DMS153 treated with DMSO at 0.1 percent for 48 hours (cell line): ENCODE measurements at regions not wholly inside any gene's neighbourhood (a gene's known extent, or its start where the extent isn't known, plus 50 kb on each side); places are given as distances from the start of the nearest gene placed in this dataset.

Experiments used
- DNase-seq: peaks from one replicate; lab custom pipeline; 2025; ENCODE audit not compliant: unreplicated experiment; lab: John Stamatoyannopoulos, UW

DNA sequence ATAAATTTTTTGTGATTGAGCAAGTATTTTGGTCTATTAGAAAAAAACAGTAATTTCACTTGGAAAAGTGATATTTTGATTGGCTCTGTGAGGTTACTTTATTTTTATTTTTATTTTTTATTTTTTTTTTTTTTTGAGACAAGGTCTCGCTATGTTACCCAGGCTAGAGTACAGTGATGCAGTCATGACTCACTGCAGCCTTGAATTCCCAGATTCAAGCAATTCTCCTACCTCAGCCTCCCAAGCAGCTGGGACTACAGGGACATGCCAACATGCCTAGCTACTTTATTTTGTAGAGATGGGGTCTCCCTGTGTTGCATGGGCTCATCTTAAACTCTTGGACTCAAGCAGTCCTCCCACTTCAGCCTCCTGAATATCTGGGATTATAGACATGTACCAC lies 60.9 kb upstream of the MGAT5 start:
- DNase-seq, result no peak

- DNase-seq, result no peak
These were observed 59.4 kb upstream of the MGAT5 start for GRCh38 chr2:134194519-134194918.

DNA sequence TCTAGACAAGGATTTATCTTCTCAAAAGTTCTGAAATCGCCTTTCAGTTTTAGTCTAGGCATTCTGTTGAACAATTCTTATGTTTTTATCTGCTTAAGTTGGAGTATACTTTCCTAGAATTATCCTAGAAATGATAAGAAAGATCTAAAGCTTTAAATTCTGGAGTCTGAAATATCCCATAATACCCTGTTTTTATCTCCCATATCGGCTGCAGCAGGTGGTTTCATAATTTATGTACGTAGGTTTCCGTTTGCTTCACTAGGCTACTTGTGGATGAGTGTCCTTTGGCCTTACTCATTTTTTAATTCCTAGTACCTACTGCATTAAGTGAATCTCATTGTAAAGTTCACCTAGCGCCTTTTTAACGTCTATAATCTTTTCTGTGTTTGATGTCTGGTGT lies 58.5 kb upstream of the MGAT5 start:
- no peak for DNase-seq

- no peak for DNase-seq
These were observed 56.4 kb upstream of the MGAT5 start for GRCh38 chr2:134197445-134197844.

GRCh38 chr2:134198006-134198634 lies 55.8 kb upstream of the MGAT5 start:
- no peak for DNase-seq

DNA sequence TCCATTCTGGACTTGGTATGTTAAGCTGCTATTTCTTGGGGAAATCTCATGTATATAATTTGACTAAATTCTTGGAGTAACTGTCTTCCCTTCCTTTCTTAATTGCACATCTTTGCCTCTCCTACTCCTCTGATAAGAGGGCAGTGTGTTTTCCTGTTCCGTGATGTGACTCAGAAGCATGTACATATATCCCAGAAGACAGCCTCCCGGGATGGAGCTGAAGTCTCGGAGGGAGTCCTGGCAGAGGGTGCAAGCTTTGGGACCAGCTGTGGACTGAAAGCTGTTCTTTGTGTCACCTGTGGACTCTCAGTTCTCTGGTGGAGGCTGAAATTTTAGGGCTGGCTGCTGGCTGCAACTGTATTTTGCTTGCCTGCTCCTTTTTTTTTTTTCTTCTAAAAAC lies 54.7 kb upstream of the MGAT5 start:
- no peak for DNase-seq

- DNase-seq, result no peak
These were observed 53.7 kb upstream of the MGAT5 start for GRCh38 chr2:134200036-134200618.

DNA sequence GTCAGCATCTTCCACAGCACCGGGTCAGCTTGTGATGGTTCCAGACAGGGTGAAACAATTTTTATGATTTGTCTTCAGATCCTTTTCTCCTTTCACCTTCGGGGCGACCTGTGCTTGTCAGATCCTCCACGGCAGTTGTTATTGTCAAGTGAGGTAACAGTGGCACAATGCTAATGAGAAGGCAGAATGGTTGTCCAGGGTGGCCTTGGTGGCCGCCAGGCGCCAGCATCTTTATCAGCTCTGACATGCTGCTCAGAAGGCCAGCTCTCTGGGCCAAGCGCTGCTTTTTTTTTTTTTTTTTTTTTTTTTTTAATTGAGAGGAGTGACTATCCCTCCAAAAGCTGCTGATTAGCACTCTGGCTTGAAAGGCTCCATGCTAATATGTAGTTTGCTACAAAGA lies 52.3 kb upstream of the MGAT5 start:
- no peak for DNase-seq

GRCh38 chr2:134202371-134202770 lies 51.5 kb upstream of the MGAT5 start:
- no peak for DNase-seq

DNA sequence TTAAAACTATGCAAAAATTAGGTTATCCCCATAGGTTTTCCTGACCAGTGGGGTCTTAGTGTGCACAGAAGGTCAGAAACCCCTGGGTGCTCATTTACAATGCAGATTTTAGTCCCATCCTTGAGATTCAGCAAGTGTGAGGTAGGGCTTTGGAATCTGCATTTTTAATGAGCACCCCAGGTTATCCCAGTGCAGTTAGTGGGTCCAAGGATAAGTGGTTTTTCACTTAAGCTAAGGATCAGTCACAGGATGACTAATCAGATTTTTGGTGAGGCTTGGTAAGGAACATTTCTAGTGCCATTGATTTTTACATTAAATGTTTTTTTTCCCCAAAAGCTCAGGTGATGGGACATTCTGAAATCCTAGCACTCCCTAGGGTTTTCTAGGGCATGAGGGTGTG lies 50.7 kb upstream of the MGAT5 start:
- DNase-seq, result no peak
